Astrocyte (in vitro differentiated cells and primary cell): ENCODE measurements at regions not wholly inside any gene's neighbourhood (a gene's known extent, or its start where the extent isn't known, plus 50 kb on each side); places are given as distances from the start of the nearest gene placed in this dataset.

Experiments
- DNase-seq: peaks from one replicate; pipeline ENCODE4 v3.0.0-alpha.2; 2010; ENCODE audit warnings: low read depth
- FAIRE-seq: peaks from 2 replicates; lab custom pipeline; 2011; peaks lifted over from hg19 to GRCh38; lab: Jason Lieb, UNC
- H2AFZ ChIP-seq: 2 replicates; pipeline ENCODE4 v1.6.0; 2012; ENCODE audit warnings: low read depth, low read length, inconsistent platforms
- H3K27ac ChIP-seq: 2 replicates; pipeline ENCODE4 v1.5.1; 2011; ENCODE audit warnings: low read depth, low read length, inconsistent platforms
- H3K27me3 ChIP-seq: 2 replicates; pipeline ENCODE4 v1.6.0; 2011; ENCODE audit warnings: low read length, inconsistent platforms; ENCODE audit not compliant: insufficient read depth
- H3K36me3 ChIP-seq: 2 replicates; pipeline ENCODE4 v1.5.1; 2011; ENCODE audit warnings: low read length, inconsistent platforms; ENCODE audit not compliant: insufficient read depth
- H3K4me1 ChIP-seq: 2 replicates; pipeline ENCODE4 v1.5.1; 2011; ENCODE audit warnings: low read length, inconsistent platforms; ENCODE audit not compliant: insufficient read depth
- H3K4me2 ChIP-seq: 2 replicates; pipeline ENCODE4 v1.6.0; 2012; ENCODE audit warnings: low read length, inconsistent platforms
- H3K4me3 ChIP-seq: 2 replicates; pipeline ENCODE4 v1.5.1; 2011; ENCODE audit warnings: low read depth, mild to moderate bottlenecking, low read length, inconsistent platforms; ENCODE audit not compliant: insufficient read depth
- H3K79me2 ChIP-seq: 2 replicates; pipeline ENCODE4 v1.6.0; 2012; ENCODE audit warnings: mild to moderate bottlenecking, low read length, inconsistent platforms; ENCODE audit not compliant: insufficient read depth
- H3K9ac ChIP-seq: 2 replicates; pipeline ENCODE4 v1.6.0; 2012; ENCODE audit warnings: mild to moderate bottlenecking, low read length, inconsistent platforms
- H3K9me3 ChIP-seq: 2 replicates; pipeline ENCODE4 v1.5.1; 2012; ENCODE audit warnings: low read depth, mild to moderate bottlenecking, low read length, inconsistent platforms; ENCODE audit not compliant: insufficient read depth
- H4K20me1 ChIP-seq: 2 replicates; pipeline ENCODE4 v1.6.0; 2012; ENCODE audit warnings: low read length, inconsistent platforms; ENCODE audit not compliant: insufficient read depth
- H3K27ac Mint-ChIP-seq: one replicate; pipeline ENCODE4 v1.8.0; 2021; ENCODE audit warnings: mild to moderate bottlenecking, mixed read lengths; ENCODE audit not compliant: unreplicated experiment
- H3K27me3 Mint-ChIP-seq: one replicate; pipeline ENCODE4 v1.8.0; 2021; ENCODE audit warnings: low read depth, mixed read lengths; ENCODE audit not compliant: unreplicated experiment
- H3K36me3 Mint-ChIP-seq: one replicate; pipeline ENCODE4 v1.8.0; 2021; ENCODE audit warnings: low read depth, mixed read lengths; ENCODE audit not compliant: unreplicated experiment
- H3K4me1 Mint-ChIP-seq: one replicate; pipeline ENCODE4 v1.8.0; 2021; ENCODE audit warnings: low read depth, mixed read lengths; ENCODE audit not compliant: unreplicated experiment
- H3K4me3 Mint-ChIP-seq: one replicate; pipeline ENCODE4 v1.8.0; 2021; ENCODE audit warnings: mild to moderate bottlenecking, moderate library complexity, mixed read lengths; ENCODE audit not compliant: unreplicated experiment
- H3K9me3 Mint-ChIP-seq: one replicate; pipeline ENCODE4 v1.8.0; 2021; ENCODE audit warnings: mild to moderate bottlenecking, mixed read lengths; ENCODE audit not compliant: unreplicated experiment
- CTCF ChIP-seq: IDR thresholded peaks from 2 replicates; pipeline ENCODE4 v1.5.1; 2011; ENCODE audit warnings: low read depth, mild to moderate bottlenecking, inconsistent platforms, low read length, moderate library complexity; ENCODE audit not compliant: insufficient read depth
- EZH2 ChIP-seq: IDR thresholded peaks from 2 replicates; pipeline ENCODE4 v1.6.1; 2012; ENCODE audit warnings: mild to moderate bottlenecking, low read length, inconsistent platforms; ENCODE audit not compliant: insufficient read depth

GRCh38 chr4:155593793-155594192 is 72.9 kb upstream of the GUCY1A1 start:
- no peak overlapping the region for H3K4me2 ChIP-seq
- no peaks in the 10 kb centered on the region for H3K36me3 Mint-ChIP-seq
- H3K27me3 ChIP-seq = no peaks in the 10 kb centered on the region

GRCh38 chr4:155592938-155593297 is 73.7 kb upstream of the GUCY1A1 start:
- Histone ChIP-seq H3K4me3 (no peak overlapping the region), H3K27me3 (no peaks in the 10 kb centered on the region), H3K27ac (no peak overlapping the region), H3K36me3 (no peaks in the 10 kb centered on the region), H3K79me2 (no peaks in the 10 kb centered on the region), H4K20me1 (no peaks in the 10 kb centered on the region), H3K9me3 (no peaks in the 10 kb centered on the region), H3K9ac (no peak overlapping the region), H2AFZ (no peak overlapping the region), H3K4me1 (no peaks in the 10 kb centered on the region), H3K4me2 (no peak overlapping the region)
- Mint-ChIP-seq H3K4me3 (no peak overlapping the region), H3K4me1 (no peaks in the 10 kb centered on the region), H3K36me3 (no peaks in the 10 kb centered on the region), H3K9me3 (no peaks in the 10 kb centered on the region), H3K27ac (no peak overlapping the region), H3K27me3 (peaks cover 2% of the 10 kb centered on the region)
- TF ChIP-seq EZH2 (no peak), CTCF (no peak)
- FAIRE-seq = no peak
- DNase-seq = peak; percentile 36

More at GRCh38 chr4:155593793-155594192, 72.9 kb upstream of the GUCY1A1 start:
- H3K4me1 ChIP-seq = no peaks in the 10 kb centered on the region
- no peak overlapping the region for H2AFZ ChIP-seq
- peaks cover 2% of the 10 kb centered on the region for H3K27me3 Mint-ChIP-seq
- H4K20me1 ChIP-seq = no peaks in the 10 kb centered on the region
- H3K36me3 ChIP-seq = no peaks in the 10 kb centered on the region
- no peak for DNase-seq
- no peaks in the 10 kb centered on the region for H3K79me2 ChIP-seq
- no peak overlapping the region for H3K4me3 Mint-ChIP-seq
- no peaks in the 10 kb centered on the region for H3K9me3 ChIP-seq
- H3K27ac Mint-ChIP-seq = no peak overlapping the region
- no peaks in the 10 kb centered on the region for H3K4me1 Mint-ChIP-seq
- H3K9me3 Mint-ChIP-seq = no peaks in the 10 kb centered on the region
- H3K9ac ChIP-seq = no peak overlapping the region
- H3K4me3 ChIP-seq = no peak overlapping the region
- H3K27ac ChIP-seq = no peak overlapping the region
- FAIRE-seq = no peak
- no peak for TF ChIP-seq EZH2
- no peak for TF ChIP-seq CTCF

- no peaks in the 10 kb centered on the region for H3K9me3 ChIP-seq
- H3K36me3 ChIP-seq = no peaks in the 10 kb centered on the region
- Mint-ChIP-seq H3K27ac (no peak overlapping the region), H3K36me3 (no peaks in the 10 kb centered on the region), H3K9me3 (no peaks in the 10 kb centered on the region), H3K27me3 (peaks cover 2% of the 10 kb centered on the region), H3K4me3 (no peak overlapping the region), H3K4me1 (no peaks in the 10 kb centered on the region)
- H3K4me1 ChIP-seq = no peaks in the 10 kb centered on the region
- no peak overlapping the region for H3K4me2 ChIP-seq
- FAIRE-seq (no peak), DNase-seq (peak; percentile 77)
- H4K20me1 ChIP-seq = no peaks in the 10 kb centered on the region
- no peak overlapping the region for H3K9ac ChIP-seq
- no peak overlapping the region for H3K4me3 ChIP-seq
- TF ChIP-seq EZH2 (no peak), CTCF (no peak)
- no peaks in the 10 kb centered on the region for H3K79me2 ChIP-seq
- no peak overlapping the region for H3K27ac ChIP-seq
- H3K27me3 ChIP-seq = no peaks in the 10 kb centered on the region
- H2AFZ ChIP-seq = no peak overlapping the region
Measured at GRCh38 chr4:155592179-155592937, 74.3 kb upstream of the GUCY1A1 start.
